ENCODE measurements at regions not wholly inside any gene's neighbourhood (a gene's known extent, or its start where the extent isn't known, plus 50 kb on each side); places are given as distances from the start of the nearest gene placed in this dataset.

DNA sequence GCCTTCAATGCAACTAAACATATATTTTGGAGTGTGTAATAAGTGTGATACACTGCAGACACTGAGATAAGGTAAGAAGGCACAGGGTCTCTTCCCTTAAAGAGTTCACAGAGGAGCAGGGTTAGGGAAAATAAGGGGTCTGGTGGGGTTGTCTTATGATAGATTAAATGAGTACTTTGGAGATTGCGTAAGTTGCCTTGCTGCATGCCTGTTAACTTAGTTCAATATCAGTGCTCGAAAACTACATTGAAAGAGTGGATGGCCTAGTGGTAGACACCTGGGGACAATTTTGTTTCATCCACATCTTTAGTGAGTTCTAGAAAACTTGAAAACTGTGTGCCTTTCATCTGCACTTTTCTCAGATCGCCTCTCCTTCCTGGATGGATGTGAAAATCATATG lies 123.2 kb upstream of the BTBD3 start (continued):
- TF ChIP-seq CEBPB (IDR thresholded peaks at IDR 0.05; ENCODE audit: low read depth, low read length): 0 out of 2 replicates have a peak, but pooled peaks have one; percentile 23

Data from H1 (cell line).